ENCODE measurements at regions not wholly inside any gene's neighbourhood (a gene's known extent, or its start where the extent isn't known, plus 50 kb on each side); places are given as distances from the start of the nearest gene placed in this dataset.

DNA sequence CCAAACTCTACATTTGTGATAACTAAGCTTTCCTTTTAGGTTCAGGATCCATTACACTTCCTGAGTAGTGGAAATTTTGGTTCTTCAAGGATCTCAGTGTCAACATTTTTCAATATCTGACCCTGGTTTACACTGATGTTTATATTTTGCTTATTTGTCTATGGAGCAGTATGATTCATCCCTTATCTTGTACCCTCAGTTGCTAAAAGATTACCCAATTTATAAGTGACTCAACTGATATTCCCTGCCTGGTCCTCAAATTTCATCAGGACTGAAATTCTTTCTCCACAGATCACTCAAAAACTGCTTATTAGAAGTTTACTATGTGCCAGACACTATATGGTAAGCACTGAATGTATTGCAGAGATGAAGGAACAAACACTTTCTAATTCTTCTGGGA is 139.1 kb upstream of the CHRM3 start:
- ATAC-seq = no peak
- TF ChIP-seq, protein P1, sequence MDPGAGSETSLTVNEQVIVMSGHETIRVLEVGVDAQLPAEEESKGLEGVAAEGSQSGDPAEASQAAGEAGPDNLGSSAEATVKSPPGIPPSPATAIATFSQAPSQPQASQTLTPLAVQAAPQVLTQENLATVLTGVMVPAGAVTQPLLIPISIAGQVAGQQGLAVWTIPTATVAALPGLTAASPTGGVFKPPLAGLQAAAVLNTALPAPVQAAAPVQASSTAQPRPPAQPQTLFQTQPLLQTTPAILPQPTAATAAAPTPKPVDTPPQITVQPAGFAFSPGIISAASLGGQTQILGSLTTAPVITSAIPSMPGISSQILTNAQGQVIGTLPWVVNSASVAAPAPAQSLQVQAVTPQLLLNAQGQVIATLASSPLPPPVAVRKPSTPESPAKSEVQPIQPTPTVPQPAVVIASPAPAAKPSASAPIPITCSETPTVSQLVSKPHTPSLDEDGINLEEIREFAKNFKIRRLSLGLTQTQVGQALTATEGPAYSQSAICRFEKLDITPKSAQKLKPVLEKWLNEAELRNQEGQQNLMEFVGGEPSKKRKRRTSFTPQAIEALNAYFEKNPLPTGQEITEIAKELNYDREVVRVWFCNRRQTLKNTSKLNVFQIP (CRISPR knock-in tag; IDR thresholded peaks at IDR 0.05; ENCODE audit: borderline replicate concordance, low read depth) = no peak
- TF ChIP-seq, protein P2, sequence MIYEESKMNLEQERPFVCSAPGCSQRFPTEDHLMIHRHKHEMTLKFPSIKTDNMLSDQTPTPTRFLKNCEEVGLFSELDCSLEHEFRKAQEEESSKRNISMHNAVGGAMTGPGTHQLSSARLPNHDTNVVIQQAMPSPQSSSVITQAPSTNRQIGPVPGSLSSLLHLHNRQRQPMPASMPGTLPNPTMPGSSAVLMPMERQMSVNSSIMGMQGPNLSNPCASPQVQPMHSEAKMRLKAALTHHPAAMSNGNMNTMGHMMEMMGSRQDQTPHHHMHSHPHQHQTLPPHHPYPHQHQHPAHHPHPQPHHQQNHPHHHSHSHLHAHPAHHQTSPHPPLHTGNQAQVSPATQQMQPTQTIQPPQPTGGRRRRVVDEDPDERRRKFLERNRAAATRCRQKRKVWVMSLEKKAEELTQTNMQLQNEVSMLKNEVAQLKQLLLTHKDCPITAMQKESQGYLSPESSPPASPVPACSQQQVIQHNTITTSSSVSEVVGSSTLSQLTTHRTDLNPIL (CRISPR knock-in tag; IDR thresholded peaks at IDR 0.05; ENCODE audit: low read depth) = no peak
- TF ChIP-seq GLIS3 (CRISPR knock-in tag; IDR thresholded peaks at IDR 0.05) = no peak
- TF ChIP-seq CSDC2 (CRISPR knock-in tag; IDR thresholded peaks at IDR 0.05) = no peak
- TF ChIP-seq, protein P3, sequence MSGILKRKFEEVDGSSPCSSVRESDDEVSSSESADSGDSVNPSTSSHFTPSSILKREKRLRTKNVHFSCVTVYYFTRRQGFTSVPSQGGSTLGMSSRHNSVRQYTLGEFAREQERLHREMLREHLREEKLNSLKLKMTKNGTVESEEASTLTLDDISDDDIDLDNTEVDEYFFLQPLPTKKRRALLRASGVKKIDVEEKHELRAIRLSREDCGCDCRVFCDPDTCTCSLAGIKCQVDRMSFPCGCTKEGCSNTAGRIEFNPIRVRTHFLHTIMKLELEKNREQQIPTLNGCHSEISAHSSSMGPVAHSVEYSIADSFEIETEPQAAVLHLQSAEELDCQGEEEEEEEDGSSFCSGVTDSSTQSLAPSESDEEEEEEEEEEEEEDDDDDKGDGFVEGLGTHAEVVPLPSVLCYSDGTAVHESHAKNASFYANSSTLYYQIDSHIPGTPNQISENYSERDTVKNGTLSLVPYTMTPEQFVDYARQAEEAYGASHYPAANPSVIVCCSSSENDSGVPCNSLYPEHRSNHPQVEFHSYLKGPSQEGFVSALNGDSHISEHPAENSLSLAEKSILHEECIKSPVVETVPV (CRISPR knock-in tag; IDR thresholded peaks at IDR 0.05) = no peak
- no peak for TF ChIP-seq SNAI2 (CRISPR knock-in tag; IDR thresholded peaks at IDR 0.05)
- no peak for TF ChIP-seq ZC3H10 (CRISPR knock-in tag; IDR thresholded peaks at IDR 0.05)
- no peak for TF ChIP-seq ZNF70 (CRISPR knock-in tag; IDR thresholded peaks at IDR 0.05)
- no peak for TF ChIP-seq OSR1 (CRISPR knock-in tag; IDR thresholded peaks at IDR 0.05)
- TF ChIP-seq, protein P4, sequence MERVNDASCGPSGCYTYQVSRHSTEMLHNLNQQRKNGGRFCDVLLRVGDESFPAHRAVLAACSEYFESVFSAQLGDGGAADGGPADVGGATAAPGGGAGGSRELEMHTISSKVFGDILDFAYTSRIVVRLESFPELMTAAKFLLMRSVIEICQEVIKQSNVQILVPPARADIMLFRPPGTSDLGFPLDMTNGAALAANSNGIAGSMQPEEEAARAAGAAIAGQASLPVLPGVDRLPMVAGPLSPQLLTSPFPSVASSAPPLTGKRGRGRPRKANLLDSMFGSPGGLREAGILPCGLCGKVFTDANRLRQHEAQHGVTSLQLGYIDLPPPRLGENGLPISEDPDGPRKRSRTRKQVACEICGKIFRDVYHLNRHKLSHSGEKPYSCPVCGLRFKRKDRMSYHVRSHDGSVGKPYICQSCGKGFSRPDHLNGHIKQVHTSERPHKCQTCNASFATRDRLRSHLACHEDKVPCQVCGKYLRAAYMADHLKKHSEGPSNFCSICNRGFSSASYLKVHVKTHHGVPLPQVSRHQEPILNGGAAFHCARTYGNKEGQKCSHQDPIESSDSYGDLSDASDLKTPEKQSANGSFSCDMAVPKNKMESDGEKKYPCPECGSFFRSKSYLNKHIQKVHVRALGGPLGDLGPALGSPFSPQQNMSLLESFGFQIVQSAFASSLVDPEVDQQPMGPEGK (CRISPR knock-in tag; IDR thresholded peaks at IDR 0.05; ENCODE audit: borderline replicate concordance) = no peak
- TF ChIP-seq ISL1 (CRISPR knock-in tag; IDR thresholded peaks at IDR 0.05) = no peak
- TF ChIP-seq, protein P5, sequence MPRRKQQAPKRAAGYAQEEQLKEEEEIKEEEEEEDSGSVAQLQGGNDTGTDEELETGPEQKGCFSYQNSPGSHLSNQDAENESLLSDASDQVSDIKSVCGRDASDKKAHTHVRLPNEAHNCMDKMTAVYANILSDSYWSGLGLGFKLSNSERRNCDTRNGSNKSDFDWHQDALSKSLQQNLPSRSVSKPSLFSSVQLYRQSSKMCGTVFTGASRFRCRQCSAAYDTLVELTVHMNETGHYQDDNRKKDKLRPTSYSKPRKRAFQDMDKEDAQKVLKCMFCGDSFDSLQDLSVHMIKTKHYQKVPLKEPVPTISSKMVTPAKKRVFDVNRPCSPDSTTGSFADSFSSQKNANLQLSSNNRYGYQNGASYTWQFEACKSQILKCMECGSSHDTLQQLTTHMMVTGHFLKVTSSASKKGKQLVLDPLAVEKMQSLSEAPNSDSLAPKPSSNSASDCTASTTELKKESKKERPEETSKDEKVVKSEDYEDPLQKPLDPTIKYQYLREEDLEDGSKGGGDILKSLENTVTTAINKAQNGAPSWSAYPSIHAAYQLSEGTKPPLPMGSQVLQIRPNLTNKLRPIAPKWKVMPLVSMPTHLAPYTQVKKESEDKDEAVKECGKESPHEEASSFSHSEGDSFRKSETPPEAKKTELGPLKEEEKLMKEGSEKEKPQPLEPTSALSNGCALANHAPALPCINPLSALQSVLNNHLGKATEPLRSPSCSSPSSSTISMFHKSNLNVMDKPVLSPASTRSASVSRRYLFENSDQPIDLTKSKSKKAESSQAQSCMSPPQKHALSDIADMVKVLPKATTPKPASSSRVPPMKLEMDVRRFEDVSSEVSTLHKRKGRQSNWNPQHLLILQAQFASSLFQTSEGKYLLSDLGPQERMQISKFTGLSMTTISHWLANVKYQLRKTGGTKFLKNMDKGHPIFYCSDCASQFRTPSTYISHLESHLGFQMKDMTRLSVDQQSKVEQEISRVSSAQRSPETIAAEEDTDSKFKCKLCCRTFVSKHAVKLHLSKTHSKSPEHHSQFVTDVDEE (CRISPR knock-in tag; IDR thresholded peaks at IDR 0.05) = no peak
- no peak for TF ChIP-seq ZFP3 (CRISPR knock-in tag; IDR thresholded peaks at IDR 0.05)

DNA sequence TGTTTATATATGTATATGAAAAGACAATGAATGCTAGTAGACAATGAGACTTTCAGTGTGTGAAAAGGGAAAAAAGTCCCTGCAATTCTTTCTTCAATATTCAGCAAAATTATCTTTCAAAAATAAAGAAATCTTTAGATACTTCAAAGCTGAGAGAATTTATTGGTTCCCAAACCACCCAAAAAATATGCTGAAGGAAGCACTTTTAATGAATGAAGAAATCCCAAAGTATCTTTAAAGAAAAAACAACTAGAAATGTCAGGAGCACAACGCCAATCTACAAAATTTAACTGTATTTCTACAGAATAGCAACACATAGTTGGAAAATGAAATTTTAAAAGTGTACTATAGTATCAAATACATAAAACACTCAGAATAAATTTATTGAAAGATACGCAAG is 142.3 kb upstream of the CHRM3 start:
- TF ChIP-seq OSR1 (CRISPR knock-in tag; IDR thresholded peaks at IDR 0.05) (no peak), TCF4 (CRISPR knock-in tag; IDR thresholded peaks at IDR 0.05; ENCODE audit: borderline replicate concordance) (no peak), SNAI2 (CRISPR knock-in tag; IDR thresholded peaks at IDR 0.05) (no peak), ZFP30 (CRISPR knock-in tag; IDR thresholded peaks at IDR 0.05) (no peak), CSDC2 (CRISPR knock-in tag; IDR thresholded peaks at IDR 0.05) (no peak)
- TF ChIP-seq, protein P2 (CRISPR knock-in tag; IDR thresholded peaks at IDR 0.05; ENCODE audit: low read depth) = no peak
- TF ChIP-seq, protein P1 (CRISPR knock-in tag; IDR thresholded peaks at IDR 0.05; ENCODE audit: borderline replicate concordance, low read depth) = no peak
- no peak for ATAC-seq

DNA sequence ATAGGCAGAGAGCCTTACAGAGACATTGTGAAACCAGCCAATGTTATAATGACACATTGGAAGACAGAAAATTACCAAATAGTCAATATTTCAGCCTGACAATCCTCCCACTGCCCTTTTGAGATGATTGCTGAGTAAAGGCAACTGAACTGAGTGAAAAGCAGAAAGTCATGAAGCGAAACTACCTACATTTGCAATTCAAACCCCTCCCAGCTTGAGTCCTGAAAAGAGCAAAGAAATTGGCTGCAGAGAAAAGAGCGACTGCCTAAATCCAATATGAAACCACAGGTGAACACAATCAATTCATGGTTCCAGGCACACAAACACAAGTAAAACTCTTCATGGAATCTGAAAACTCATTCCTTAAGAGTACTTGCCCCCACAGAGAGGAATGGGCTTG is 143.4 kb upstream of the CHRM3 start:
- ATAC-seq = no peak
- TF ChIP-seq BACH2 (CRISPR knock-in tag; IDR thresholded peaks at IDR 0.05; ENCODE audit: borderline replicate concordance) (no peak), GLIS3 (CRISPR knock-in tag; IDR thresholded peaks at IDR 0.05) (no peak), ZNF565 (CRISPR knock-in tag; conservative IDR thresholded peaks at IDR 0.05; ENCODE audit: low read depth) (no peak), RARB (CRISPR knock-in tag; IDR thresholded peaks at IDR 0.05) (no peak), ARNTL (CRISPR knock-in tag; IDR thresholded peaks at IDR 0.05; ENCODE audit: borderline replicate concordance, low read depth) (no peak), SNAI2 (CRISPR knock-in tag; IDR thresholded peaks at IDR 0.05) (no peak), ZC3H10 (CRISPR knock-in tag; IDR thresholded peaks at IDR 0.05) (no peak)

Measured in SK-N-SH treated with all-trans-retinoic acid at 6 μM for 48 hours (cell line).